GM21825 (cell line): ENCODE measurements at regions not wholly inside any gene's neighbourhood (a gene's known extent, or its start where the extent isn't known, plus 50 kb on each side); places are given as distances from the start of the nearest gene placed in this dataset.
A peak's percentile ranks its signal among the peaks of the same experiment; 100 is the strongest.
"Not testable (repeated sequence)": the region's sequence is repeated elsewhere in the genome, so short reads cannot be mapped to it uniquely, and the experiment has no call there.

Source experiments
- ATAC-seq: cut with Tn5 transposase; IDR thresholded peaks from one replicate; pipeline ENCODE4 v1.9.1; 2021; ENCODE audit warnings: mild to moderate bottlenecking, moderate library complexity; ENCODE audit not compliant: unreplicated experiment

DNA sequence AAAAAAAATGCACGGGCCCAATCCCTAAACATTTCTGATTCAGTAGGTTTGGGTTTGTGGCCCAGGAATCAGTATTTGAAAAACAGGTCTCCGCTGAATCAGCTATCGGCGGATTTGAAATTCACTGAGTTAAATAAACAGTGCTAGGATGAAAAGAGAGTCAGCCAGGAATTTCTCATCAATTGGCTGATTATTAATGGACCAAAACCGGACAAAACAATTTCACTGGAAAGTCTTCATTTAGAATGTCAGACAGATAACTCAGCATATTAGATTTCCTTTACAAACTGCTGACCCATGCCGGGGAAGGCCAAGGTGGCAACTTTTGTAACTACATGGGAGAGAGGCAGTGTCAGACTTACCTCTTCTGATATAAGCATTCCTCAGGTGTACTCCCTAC, 99.4 kb upstream of the LSM6 start:
- ATAC-seq = no peak

DNA sequence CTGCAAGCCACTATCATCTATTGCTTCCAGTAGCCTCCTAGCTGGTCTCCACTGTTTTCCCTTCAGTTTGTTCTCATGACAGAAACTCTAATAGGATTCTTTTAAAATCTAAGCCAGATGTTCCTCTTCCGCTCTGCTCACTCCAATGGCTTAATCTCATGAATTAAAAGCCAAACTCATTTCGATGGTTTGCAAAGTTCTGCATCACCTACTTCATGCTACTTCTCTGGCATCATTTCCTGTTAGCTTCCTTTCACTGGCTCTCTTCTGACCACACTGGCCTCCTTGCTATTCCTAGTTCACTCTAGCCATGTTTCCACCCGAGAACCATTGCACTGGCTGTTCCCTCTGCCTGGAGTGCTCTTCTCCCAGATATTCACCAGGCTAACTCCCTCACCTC, 102.0 kb upstream of the LSM6 start:
- ATAC-seq = peak; percentile 84

GRCh38 chr4:146072376-146072775, 103.1 kb upstream of the LSM6 start:
- ATAC-seq = no peak

GRCh38 chr4:146071390-146071789, 104.1 kb upstream of the LSM6 start:
- no peak for ATAC-seq

DNA sequence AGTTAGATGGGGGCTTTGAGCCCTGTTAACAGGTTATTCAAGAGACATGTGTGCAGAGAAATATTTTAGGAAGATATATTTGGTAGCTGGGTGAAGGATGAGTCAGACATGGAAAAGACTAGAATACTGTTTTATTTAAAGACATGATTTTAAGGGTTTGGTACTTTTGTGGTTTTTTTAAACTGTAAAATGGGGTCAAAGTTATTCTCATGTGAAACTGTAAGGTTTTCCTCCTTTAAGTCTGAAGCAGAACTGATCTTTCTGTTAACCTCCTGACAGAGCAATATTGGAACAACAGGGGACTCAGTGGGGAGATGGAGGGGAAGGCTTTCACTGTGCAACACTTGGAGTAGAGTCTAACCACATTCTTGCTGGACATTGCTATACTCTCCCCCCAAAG, 112.4 kb upstream of the LSM6 start:
- ATAC-seq = no peak

DNA sequence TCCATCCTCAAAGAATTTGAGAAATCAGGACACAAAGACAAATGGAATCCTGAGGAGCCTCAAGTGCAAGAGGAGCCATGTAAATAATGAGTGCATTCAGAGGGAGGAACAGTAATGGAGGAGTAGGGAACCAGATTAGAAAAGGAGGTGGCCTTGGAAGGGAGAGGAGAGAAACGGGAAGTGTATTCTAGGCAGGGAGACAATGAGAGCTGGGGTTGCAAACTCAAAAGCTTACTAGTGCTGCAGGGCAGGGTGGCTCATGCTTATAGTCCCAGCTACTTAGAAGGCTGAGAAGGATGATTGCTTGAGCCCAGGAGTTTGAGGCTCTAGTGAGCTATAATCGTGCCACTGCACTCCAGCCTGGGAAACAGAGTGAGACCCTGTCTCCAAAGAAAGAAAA, 113.2 kb upstream of the LSM6 start:
- no peak for ATAC-seq

GRCh38 chr4:146061610-146062334, 113.7 kb upstream of the LSM6 start:
- ATAC-seq = no peak

DNA sequence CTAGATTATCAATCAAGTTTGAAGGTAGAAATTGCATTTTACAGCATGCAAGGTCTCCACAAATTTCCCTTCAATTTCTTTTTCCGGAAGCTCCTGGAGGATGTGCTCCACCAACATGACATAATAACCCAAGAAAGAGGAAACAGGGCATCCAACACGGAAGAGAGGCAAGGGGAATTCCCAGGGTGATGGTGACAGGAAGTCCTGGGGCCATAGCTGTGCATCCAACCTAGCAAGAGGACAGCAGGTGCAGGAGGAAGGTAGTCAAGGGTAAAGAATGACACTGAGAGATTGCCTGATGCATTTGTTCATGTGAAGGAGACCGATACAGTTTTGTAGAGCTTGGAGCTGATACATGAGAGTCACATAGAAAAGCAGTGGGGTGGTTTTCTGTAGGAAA, 115.7 kb upstream of the LSM6 start:
- peak; percentile 85 for ATAC-seq

DNA sequence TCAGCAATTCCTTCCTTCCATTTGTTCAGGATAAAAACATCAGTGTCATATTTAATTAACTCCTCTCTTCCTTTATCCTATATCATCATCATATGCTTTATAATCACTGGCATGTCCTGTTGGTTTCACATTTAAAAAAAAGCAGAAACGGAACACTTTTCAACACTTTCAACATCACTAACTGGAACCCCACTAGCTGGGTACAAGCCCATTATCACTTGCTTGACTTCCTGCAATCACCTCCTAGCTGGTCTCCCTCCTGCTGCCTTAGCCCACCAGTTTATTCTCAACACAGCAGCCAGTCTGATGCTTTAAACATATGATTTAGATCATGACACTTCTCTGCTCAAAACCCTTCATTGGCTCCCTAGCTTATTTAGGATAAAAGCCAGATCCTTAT, 116.4 kb upstream of the LSM6 start:
- peak; percentile 35 for ATAC-seq

- ATAC-seq = no peak
Measured at GRCh38 chr4:146058531-146058930, 117.0 kb upstream of the LSM6 start.

DNA sequence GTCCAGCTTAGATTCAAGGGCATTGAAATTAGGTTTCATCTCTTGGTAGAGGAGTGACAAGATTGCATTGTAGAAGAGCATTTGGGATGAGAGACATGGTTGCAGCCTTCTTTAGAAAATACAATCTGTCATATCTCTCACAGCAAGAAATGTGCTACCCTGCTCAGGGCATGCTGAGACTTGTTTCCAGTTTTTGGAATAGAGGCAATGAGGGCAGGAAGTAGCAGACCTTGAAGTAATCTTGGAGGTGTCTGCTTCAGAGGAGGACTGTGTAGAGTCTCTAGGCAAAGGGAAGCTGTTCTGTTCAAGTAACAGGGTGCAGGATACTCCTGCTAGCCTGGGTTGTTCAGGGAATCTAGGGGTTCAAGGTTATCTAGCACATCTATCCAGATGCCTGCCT, 116.1 kb upstream of the ZNF827 start:
- ATAC-seq = no peak

- no peak for ATAC-seq
Measured at GRCh38 chr4:146053891-146054290, 115.3 kb upstream of the ZNF827 start.

DNA sequence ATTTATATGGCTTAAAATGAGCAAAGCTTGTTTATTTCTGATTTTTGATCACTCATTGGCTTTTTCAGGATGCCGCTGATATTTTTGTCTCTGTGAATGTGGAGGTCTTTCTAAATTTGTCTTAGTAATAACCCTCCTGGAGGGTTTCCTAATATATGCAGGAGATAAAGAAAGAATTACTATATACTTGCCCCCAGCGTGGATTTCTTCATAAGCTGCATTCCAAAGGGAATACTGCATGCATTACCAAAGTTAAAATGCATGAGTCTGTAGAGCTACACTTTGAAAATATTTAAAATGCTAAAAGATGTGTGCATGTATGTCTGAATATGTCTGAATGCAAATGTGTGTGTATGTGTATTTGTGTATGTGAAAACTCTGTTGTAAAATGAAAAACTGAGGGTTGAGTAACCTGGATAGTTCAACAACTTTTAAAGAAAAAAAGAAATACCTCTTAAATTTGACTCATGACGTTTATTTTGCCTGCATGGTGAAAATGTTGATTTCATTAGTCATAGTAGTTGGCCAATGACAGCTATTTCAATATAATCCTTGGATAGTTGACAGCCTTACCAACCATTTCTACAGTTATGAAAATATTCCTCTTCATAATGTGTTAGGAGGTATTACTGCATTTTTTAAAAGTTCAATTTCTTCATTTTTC, 113.2 kb upstream of the ZNF827 start:
- no peak for ATAC-seq

- ATAC-seq = no peak
Measured at GRCh38 chr4:146051223-146051622, 112.6 kb upstream of the ZNF827 start.

GRCh38 chr4:146049802-146050201, 111.2 kb upstream of the ZNF827 start:
- ATAC-seq = peak; percentile 84

DNA sequence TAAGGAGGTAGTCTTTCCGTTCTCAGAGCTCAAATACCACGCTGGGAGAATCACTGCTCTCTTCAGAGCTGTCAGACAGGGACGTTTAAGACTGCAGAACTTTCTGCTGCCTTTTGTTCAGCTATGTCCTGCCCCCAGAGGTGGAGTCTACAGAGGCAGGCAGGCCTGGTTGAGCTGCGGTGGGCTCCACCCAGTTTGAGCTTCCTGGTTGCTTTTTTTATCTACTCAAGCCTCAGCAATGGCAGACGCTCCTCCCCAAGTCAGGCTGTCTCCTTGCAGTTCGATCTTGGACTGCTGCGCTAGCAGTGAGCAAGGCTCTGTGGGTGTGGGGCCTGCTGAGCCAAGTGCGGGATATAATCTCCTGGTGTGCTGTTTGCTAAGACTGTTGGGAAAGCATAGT, 109.1 kb upstream of the ZNF827 start:
- not testable (repeated sequence) for ATAC-seq

- ATAC-seq = no peak
Measured at GRCh38 chr4:146041139-146042004, 102.7 kb upstream of the ZNF827 start.

DNA sequence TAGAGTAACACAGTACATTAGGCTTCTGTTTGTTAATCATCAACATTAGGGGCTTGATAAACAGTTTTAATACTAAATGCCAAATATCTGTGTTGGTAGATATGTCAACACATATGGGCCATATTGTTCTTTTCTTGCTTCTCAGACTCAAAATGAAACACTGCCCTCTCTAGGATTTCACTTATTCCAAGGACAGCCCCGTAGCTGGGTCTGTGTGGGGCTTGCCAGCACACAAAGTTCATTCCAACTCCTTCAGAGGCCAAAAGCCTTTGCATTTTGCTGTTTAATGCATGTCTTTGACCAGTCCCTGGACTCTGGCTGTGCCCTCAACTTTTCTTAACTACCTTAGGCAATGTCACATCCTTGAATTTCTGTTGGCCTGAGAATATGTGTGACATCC, 102.0 kb upstream of the ZNF827 start:
- no peak for ATAC-seq

DNA sequence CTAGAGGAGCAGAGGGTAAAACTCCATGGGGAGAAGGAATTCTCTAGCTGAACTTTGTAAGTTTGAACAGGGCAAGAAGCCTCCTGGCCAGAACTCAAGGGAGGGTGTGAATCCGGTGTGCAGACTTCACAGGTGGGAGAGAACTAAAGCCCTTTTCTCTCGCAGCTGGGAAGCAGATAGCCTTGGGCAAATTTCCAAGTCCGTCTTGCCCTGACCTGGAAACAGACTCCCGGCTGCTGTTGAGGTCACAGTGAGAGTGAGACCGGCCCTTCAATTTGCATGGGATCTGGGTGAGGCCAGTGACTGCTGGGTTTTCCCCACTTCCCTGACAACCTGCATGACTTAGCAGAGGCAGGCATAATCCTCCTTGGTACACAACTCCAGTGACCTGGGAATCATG, 94.5 kb upstream of the ZNF827 start:
- no peak for ATAC-seq

DNA sequence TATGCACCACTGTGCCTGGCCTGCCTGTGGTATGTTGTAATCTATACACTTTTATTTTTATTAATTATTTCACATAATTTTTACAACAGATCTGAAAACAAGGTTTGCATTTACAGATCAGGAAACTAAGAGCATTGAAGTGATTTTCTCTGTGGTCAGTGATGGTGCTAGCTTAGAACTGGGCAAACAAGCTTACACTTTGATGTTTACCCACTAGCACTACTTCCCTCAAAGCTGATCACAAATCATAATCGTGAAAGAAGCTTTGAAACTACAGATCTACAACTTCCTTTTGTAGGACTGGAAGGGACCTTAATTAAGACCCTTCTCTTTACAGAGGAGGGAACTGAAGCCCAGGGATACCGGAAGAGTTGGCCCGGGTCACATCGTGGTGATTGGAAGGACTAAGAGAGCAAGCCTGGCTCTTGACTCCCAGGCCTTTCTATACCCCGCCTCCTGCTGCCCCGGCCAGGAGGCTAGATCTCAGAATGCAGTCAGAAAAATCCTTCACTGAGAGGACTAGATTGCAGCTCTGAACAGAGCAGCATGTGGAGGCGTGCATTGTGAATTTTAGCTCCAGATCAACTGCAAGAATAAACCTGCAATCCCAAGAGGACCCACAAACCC, 93.7 kb upstream of the ZNF827 start:
- peak; percentile 28 for ATAC-seq

- peak; percentile 75 for ATAC-seq
Measured at GRCh38 chr4:146029939-146030710, 91.5 kb upstream of the ZNF827 start.
